ENCODE measurements at regions not wholly inside any gene's neighbourhood (a gene's known extent, or its start where the extent isn't known, plus 50 kb on each side); places are given as distances from the start of the nearest gene placed in this dataset.
"Not testable (repeated sequence)": the region's sequence is repeated elsewhere in the genome, so short reads cannot be mapped to it uniquely, and the experiment has no call there.

DNA sequence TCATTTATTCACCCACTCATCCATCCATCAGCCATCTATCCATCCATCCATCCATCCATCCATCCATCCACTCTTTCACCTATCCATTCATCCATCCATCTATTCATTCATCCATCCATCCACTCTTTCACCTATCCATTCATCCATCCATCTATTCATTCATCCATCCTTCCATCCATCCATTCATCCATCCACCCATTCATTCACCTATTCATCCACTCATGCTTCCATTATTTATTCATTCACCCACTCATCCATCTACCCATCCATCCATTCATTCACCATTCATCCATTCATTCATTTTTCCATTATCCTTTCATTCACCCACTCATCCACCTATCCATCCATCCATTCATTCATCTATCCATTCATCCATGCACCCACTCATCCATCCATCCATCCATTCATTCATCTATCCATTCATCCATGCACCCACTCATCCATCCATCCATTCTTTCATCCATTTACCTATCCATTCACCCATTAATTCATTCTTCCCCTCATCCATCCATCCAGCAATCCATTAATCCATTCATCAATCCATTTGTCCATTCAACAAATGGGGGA, 360.9 kb downstream of the ADGRD1 start:
- DNase-seq (ENCODE audit: low spot score): no peak

DNA sequence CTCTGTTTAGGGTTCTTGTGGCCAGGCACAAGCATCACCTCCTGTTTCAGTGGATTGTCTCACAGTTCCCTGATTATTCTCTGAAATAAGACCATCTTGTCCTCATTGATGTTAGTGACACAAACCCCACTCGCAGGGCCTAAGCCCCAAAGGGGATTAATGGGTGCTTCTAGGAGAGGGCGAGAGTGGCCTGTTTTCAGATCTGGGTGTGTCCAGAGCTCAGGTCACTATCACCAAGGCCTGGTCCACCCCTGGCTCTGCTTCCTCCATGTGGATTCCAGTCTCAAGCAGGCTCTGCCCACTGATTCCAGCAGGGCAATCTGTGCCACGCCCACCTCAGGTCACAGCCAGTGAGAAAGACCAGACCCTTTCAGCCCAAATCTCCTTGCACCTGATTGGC, 361.9 kb downstream of the ADGRD1 start:
- no peak for DNase-seq (ENCODE audit: low spot score)

DNA sequence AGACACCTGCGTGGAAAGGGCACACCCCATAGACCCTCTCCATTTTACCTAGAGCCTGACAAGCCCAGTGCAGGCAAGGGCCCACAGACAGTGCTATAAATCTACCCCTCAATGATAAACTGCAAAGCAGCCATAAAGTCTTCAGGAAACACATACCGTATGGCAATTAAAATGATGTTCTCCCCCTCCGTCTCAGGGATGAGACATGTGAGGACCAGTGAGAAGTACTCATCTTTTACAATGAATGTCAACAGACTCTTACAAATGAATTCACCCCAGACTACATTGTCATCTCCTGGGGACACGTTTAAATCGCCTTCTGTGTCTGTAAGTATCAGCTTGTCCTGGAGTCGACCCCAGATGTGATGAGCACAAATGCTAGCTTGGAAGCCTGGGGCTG, 362.7 kb downstream of the ADGRD1 start:
- DNase-seq (ENCODE audit: low spot score): no peak

DNA sequence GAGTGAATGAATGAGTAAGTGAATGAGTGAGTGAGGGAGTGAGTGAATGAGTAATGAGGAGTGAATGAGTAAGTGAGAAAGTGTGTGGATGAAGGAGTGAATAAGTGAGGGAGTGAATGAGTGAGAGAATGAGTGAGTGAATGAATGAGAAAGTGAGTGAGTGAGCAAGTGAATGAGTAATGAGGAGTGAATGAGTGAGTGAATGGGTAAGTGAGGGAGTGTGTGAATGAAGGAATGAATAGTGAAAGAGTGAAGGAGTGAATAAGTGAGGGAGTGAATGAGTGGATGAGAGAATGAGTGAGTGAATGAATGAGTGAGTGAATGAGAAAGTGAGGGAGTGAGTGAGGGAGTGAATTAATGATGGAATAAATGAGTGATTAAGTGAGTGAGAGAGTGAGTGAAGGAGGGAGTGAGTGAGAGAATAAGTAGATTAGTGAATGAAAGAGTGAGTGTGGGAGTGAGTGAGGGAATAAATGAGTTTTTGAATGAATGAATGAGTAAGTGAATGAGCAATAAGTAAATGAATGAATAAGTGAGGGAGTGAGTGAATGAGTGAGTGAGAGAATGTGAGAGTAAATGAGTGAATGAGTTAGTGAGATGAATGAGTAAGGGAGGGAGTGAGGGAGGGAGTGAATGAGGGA, 364.5 kb downstream of the ADGRD1 start:
- DNase-seq (ENCODE audit: low spot score): no peak

DNA sequence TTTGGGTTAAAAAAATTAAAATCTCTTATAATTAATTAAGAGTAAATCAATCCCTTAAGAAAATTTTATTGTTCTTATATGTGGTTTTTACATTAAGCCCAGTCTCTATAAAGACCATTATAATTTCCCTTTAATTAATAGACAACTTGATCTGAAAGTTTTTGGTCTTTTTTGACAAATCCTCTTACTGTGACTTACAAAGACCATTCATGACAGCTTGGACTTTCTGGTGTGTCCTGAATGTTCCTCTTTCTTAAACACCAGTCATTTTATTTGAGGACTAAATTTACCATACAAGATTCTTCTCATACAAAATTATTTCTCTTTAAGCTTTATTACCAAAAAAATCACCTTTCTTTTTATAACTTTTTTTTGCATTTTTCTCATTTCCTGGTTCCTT, 368.3 kb downstream of the ADGRD1 start:
- DNase-seq (ENCODE audit: low spot score): no peak

- not testable (repeated sequence) for DNase-seq (ENCODE audit: low spot score)
Observed at GRCh38 chr12:131322460-131322859, 368.8 kb downstream of the ADGRD1 start.

- no peak for DNase-seq (ENCODE audit: low spot score)
Observed at GRCh38 chr12:131323879-131324278, 370.2 kb downstream of the ADGRD1 start.

- no peak for DNase-seq (ENCODE audit: low spot score)
Observed at GRCh38 chr12:131327521-131328488, 374.1 kb downstream of the ADGRD1 start.

DNA sequence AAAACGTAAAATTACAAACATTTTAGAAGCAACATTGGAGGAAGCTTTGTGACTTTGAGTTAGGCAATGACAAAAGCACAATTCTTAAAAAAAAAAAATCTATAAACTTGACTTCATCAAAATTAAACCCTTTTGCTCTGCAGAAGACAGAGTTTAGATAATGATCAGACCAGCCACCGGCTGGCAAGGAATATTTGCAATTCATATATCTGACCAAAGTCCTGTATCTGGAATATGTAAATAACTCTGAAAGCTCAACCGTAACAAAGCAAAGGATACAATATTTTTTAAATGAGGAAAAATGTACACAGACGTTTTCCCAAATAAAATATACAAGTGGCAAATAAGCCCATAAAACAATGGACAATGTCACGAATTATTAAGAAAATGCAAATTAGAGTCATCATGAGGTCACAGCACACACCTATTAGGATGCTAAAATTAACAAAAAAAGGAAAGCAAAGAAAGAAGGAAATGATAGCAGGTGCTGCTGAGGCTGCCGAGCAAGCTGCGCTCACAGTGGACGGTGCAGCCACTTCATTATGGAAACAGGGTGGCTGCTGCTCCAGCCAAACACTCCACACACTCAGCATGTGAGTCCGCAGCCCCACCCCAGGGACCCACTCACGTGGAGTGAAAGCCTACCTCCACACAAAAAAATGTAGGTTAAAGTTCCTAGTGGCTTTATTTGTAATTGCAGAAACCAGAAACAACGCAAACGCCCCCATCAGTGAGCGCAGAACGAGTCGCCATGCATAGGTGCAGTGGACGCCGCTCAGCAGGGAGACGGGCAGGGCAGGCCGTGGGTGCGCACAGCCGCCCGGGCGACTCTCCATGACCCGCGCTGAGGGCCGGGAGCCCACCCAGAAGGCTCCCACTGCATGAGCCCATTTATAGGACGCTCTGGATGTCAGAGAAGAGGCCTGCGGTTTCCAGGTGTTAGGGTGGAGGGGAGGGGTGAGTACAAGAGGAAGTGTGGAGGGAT, 375.4 kb downstream of the ADGRD1 start:
- DNase-seq (ENCODE audit: low spot score): not testable (repeated sequence)

DNA sequence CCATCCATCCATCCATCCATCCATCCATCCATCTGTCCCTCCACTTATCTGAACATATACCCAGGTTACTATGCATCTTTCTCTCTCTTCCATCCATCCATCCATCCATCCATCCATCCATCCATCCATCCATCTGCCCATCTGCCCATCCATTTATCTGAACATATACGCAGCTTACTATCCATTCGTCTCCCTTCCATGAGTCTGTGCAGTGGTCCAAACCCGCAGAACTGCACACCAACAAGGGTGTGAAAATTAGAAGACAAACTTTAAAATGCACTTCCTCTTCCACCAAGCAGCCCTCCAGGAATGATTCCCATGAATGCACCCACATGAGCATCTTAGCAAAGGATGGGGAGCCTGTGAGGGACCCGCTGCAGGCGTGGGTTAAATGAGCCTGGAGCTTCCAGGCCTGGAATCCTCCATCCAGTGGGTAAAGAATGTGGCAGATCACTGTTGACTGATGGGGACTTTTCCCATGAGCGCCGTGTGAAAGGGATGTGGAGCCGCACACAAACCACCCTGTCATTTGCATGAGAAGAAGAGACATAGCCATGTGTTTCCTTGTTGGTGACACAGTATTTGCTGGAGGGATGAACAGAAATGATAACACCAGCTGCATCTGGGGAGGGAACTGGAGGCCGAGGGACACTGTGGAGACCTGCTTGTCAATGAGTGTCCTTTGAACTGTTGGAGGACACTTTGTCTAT, 376.6 kb downstream of the ADGRD1 start:
- no peak for DNase-seq (ENCODE audit: low spot score)

GRCh38 chr12:131331148-131331750, 377.5 kb downstream of the ADGRD1 start:
- no peak for DNase-seq (ENCODE audit: low spot score)

- no peak for DNase-seq (ENCODE audit: low spot score)
Observed at GRCh38 chr12:131332224-131332623, 378.5 kb downstream of the ADGRD1 start.

DNA sequence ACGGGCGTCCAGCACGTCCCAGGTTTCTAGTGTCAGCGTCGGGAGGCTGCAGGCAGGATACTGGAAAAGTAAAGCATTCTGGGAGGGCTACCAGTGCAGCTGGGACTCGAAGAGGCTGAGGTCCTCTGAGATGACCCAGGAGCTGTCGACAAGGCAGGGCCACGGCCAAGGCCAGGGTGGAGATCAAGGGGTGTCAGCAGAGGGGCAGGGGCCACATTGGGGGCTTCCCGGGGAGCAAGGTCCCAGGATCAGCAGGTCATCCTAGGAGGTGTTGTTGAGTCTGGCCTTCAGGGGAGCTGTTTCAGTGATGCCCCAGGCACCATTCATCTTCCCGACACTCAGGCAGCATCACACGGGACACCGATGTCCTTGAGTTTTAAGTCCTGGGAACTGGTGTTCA, 377.8 kb upstream of the SFSWAP start:
- no peak for DNase-seq (ENCODE audit: low spot score)

GRCh38 chr12:131333621-131334440, 377.1 kb upstream of the SFSWAP start:
- DNase-seq (ENCODE audit: low spot score): no peak

- no peak for DNase-seq (ENCODE audit: low spot score)
Observed at GRCh38 chr12:131334835-131335234, 376.1 kb upstream of the SFSWAP start.

- DNase-seq (ENCODE audit: low spot score): no peak
Observed at GRCh38 chr12:131335456-131335855, 375.4 kb upstream of the SFSWAP start.

DNA sequence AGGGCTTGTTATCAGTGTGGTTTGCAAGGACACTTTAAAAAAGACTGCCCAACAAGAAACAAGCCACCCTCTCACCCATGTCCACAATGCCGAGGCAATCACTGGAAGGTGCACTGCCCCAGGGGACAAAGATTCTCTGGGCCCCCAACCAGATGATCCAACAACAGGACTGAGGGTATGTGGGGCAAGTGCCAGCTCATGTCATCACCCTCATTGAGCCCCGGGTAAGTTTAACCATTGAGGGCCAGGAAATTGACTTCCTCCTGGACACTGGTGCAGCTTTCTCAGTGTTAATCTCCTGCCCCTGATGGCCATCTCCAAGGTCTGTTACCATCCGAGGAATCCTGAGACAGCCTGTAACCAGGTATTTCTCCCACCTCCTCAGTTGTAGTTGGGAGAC, 373.0 kb upstream of the SFSWAP start:
- DNase-seq (ENCODE audit: low spot score): not testable (repeated sequence)

GRCh38 chr12:131340616-131341210, 370.2 kb upstream of the SFSWAP start:
- DNase-seq (ENCODE audit: low spot score): no peak

GRCh38 chr12:131341608-131342007, 369.3 kb upstream of the SFSWAP start:
- not testable (repeated sequence) for DNase-seq (ENCODE audit: low spot score)
